ENCODE measurements at regions not wholly inside any gene's neighbourhood (a gene's known extent, or its start where the extent isn't known, plus 50 kb on each side); places are given as distances from the start of the nearest gene placed in this dataset.

- Histone ChIP-seq H4K20me1 (replicated peaks; ENCODE audit: insufficient read depth) (no peaks in the 10 kb centered on the region), H3K4me3 (no peak overlapping the region), H3K27me3 (ENCODE audit: insufficient read depth) (no peaks in the 10 kb centered on the region), H3K36me3 (ENCODE audit: insufficient read depth) (no peaks in the 10 kb centered on the region), H3K27ac (ENCODE audit: low read depth) (no peak overlapping the region), H3K9me2 (ENCODE audit: insufficient read depth) (no peaks in the 10 kb centered on the region), H2AFZ (no peak overlapping the region), H3K4me2 (no peak overlapping the region), H3K79me2 (replicated peaks; ENCODE audit: insufficient read depth) (no peaks in the 10 kb centered on the region), H3F3A (replicated peaks; ENCODE audit: low read depth) (no peaks in the 10 kb centered on the region), H3K4me1 (ENCODE audit: insufficient read depth) (no peaks in the 10 kb centered on the region)
- no peak for ATAC-seq
- no peaks in the 10 kb centered on the region for H3K36me3 Mint-ChIP-seq (ENCODE audit: low read depth)
- peaks cover 4% of the 10 kb centered on the region for H3K27me3 Mint-ChIP-seq (ENCODE audit: insufficient read depth, low read depth, poor library complexity)
- no peak overlapping the region for H3K27ac Mint-ChIP-seq
- no peak overlapping the region for H3K4me3 Mint-ChIP-seq
- TF ChIP-seq ZNF462 (CRISPR knock-in tag; IDR thresholded peaks at IDR 0.05) (no peak), POLR2AphosphoS5 (IDR thresholded peaks at IDR 0.05; ENCODE audit: low read depth) (no peak), CREB1 (CRISPR knock-in tag; IDR thresholded peaks at IDR 0.05; ENCODE audit: low read depth) (no peak), ETS1 (IDR thresholded peaks at IDR 0.05) (no peak), STAT1 (IDR thresholded peaks at IDR 0.05; ENCODE audit: unreplicated experiment) (no peak), ZNF114 (CRISPR knock-in tag; IDR thresholded peaks at IDR 0.05) (no peak)
- DNase-seq (ENCODE audit: low spot score), result no peak
- peaks cover 2% of the 10 kb centered on the region; the same call in 1 of the 3 replicates for H3K9me3 Mint-ChIP-seq
- no peaks in the 10 kb centered on the region for H3K4me1 Mint-ChIP-seq
Measured at GRCh38 chr18:11383381-11383780, 226.0 kb upstream of the SLC35G4 start.

- H3K79me2 ChIP-seq (replicated peaks; ENCODE audit: insufficient read depth), result no peaks in the 10 kb centered on the region
- DNase-seq (ENCODE audit: low spot score), result no peak
Measured at GRCh38 chr18:11380968-11381367, 228.4 kb upstream of the SLC35G4 start.

More at GRCh38 chr18:11380968-11381367, 228.4 kb upstream of the SLC35G4 start:
- H3F3A ChIP-seq (replicated peaks; ENCODE audit: low read depth), result no peaks in the 10 kb centered on the region
- no peak overlapping the region for H3K4me2 ChIP-seq
- no peaks in the 10 kb centered on the region for H4K20me1 ChIP-seq (replicated peaks; ENCODE audit: insufficient read depth)
- no peaks in the 10 kb centered on the region for H3K27me3 ChIP-seq (ENCODE audit: insufficient read depth)
- H3K36me3 Mint-ChIP-seq (ENCODE audit: low read depth), result no peaks in the 10 kb centered on the region
- no peak for TF ChIP-seq NANOG (IDR thresholded peaks at IDR 0.05; ENCODE audit: borderline replicate concordance)
- no peak for TF ChIP-seq ZNF114 (CRISPR knock-in tag; IDR thresholded peaks at IDR 0.05)
- no peak for TF ChIP-seq EZH2phosphoT487 (IDR thresholded peaks at IDR 0.05; ENCODE audit: unreplicated experiment)
- no peak for TF ChIP-seq CREB1 (CRISPR knock-in tag; IDR thresholded peaks at IDR 0.05; ENCODE audit: low read depth)
- no peak for ATAC-seq
- H3K4me3 Mint-ChIP-seq, result no peak overlapping the region
- no peaks in the 10 kb centered on the region for H3K4me1 Mint-ChIP-seq
- H3K4me1 ChIP-seq (ENCODE audit: insufficient read depth), result no peaks in the 10 kb centered on the region
- H3K36me3 ChIP-seq (ENCODE audit: insufficient read depth), result no peaks in the 10 kb centered on the region
- H3K27ac Mint-ChIP-seq, result no peak overlapping the region
- peaks cover 2% of the 10 kb centered on the region; the same call in 1 of the 3 replicates for H3K9me3 Mint-ChIP-seq
- no peak overlapping the region for H3K27ac ChIP-seq (ENCODE audit: low read depth)
- peaks cover 3% of the 10 kb centered on the region for H3K27me3 Mint-ChIP-seq (ENCODE audit: insufficient read depth, low read depth, poor library complexity)
- no peak overlapping the region for H3K4me3 ChIP-seq
- no peaks in the 10 kb centered on the region for H3K9me2 ChIP-seq (ENCODE audit: insufficient read depth)
- no peak overlapping the region for H2AFZ ChIP-seq
